Left ventricle myocardium inferior (tissue), 1 donor: ENCODE measurements at regions not wholly inside any gene's neighbourhood (a gene's known extent, or its start where the extent isn't known, plus 50 kb on each side); places are given as distances from the start of the nearest gene placed in this dataset.

Source experiments
- DNase-seq: peaks from one replicate; pipeline ENCODE4 v3.0.0-alpha.2; 2020
- H3K27ac ChIP-seq: fragments of 200-600 bp; replicated peaks from 2 replicates; pipeline ENCODE4 v1.8.0; 2021
- H3K27me3 ChIP-seq: fragments of 200-600 bp; 2 replicates; pipeline ENCODE4 v1.8.0; 2021; ENCODE audit warnings: low read depth
- H3K36me3 ChIP-seq: fragments of 200-600 bp; 2 replicates; pipeline ENCODE4 v1.8.0; 2021
- H3K4me1 ChIP-seq: fragments of 200-600 bp; 2 replicates; pipeline ENCODE4 v1.8.0; 2021
- H3K4me3 ChIP-seq: fragments of 200-600 bp; 2 replicates; pipeline ENCODE4 v1.8.0; 2021; ENCODE audit warnings: mild to moderate bottlenecking, moderate library complexity
- H3K9me3 ChIP-seq: fragments of 200-600 bp; replicated peaks from 2 replicates; pipeline ENCODE4 v1.8.0; 2021
- intact Hi-C: fragments of 100-400 bp; cut with micrococcal nuclease; formaldehyde crosslinking; loops from one replicate; pipeline ENCODE4 v1.11.0; 2022
- TF ChIP-seq, protein P1 (sequence below): fragments of 200-600 bp; IDR thresholded peaks from 2 replicates; pipeline ENCODE4 v1.8.0; 2021; ENCODE audit warnings: antibody characterized with exemption, mild to moderate bottlenecking, borderline replicate concordance
- donor health status: DM: no; HTN: yes; CAD: no; lungs with severe emphysema.

- no peak overlapping the region for H3K27ac ChIP-seq
- H3K9me3 ChIP-seq, result no peaks in the 10 kb centered on the region
- H3K36me3 ChIP-seq, result no peaks in the 10 kb centered on the region
- DNase-seq, result no peak
- H3K4me3 ChIP-seq, result no peak overlapping the region
- TF ChIP-seq, protein P1, sequence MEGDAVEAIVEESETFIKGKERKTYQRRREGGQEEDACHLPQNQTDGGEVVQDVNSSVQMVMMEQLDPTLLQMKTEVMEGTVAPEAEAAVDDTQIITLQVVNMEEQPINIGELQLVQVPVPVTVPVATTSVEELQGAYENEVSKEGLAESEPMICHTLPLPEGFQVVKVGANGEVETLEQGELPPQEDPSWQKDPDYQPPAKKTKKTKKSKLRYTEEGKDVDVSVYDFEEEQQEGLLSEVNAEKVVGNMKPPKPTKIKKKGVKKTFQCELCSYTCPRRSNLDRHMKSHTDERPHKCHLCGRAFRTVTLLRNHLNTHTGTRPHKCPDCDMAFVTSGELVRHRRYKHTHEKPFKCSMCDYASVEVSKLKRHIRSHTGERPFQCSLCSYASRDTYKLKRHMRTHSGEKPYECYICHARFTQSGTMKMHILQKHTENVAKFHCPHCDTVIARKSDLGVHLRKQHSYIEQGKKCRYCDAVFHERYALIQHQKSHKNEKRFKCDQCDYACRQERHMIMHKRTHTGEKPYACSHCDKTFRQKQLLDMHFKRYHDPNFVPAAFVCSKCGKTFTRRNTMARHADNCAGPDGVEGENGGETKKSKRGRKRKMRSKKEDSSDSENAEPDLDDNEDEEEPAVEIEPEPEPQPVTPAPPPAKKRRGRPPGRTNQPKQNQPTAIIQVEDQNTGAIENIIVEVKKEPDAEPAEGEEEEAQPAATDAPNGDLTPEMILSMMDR, result no peak
- H3K27me3 ChIP-seq, result peaks cover 11% of the 10 kb centered on the region
- intact Hi-C loops, result no loop called here
- H3K4me1 ChIP-seq, result peaks cover 4% of the 10 kb centered on the region
These were observed 283.0 kb upstream of the PLXNA2 start for GRCh38 chr1:208527156-208527555.

DNA sequence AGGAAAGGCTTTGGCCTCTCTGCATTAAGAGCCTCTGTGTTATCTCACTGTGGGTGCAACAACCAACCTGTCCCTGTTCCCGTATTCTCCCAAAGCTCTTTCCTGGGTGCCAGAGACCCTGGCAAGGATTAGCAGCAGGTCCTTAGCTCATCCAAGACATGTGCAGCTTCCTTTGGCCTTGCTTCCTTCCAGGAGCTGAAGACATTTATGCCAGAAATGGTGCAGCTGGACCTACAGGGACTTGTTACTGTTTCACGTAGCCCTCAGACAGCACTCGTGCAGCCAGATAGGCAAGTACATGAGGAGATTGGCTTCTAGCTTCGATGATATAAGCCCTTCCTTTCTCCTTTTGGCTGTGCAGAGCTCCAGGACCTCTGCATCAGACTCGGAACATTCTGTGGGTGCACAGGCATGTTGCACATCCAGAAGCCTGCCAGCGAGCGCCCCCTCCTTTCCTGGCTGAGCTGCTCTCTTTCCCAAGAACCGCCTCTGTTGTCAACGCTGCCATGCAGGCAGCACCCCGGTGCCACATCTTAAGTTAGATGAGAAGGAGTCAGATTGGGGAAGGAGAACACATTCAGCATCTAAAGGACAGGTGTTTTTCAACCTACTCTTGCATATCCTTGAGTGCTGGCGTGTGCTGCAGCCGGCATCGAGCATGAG, 284.5 kb upstream of the PLXNA2 start:
- H3K9me3 ChIP-seq, result no peaks in the 10 kb centered on the region
- intact Hi-C loops, result no loop called here
- H3K36me3 ChIP-seq, result no peaks in the 10 kb centered on the region
- no peak overlapping the region for H3K4me3 ChIP-seq
- DNase-seq, result no peak
- H3K27me3 ChIP-seq, result peaks cover 11% of the 10 kb centered on the region
- TF ChIP-seq, protein P1, result no peak
- H3K4me1 ChIP-seq, result peaks cover 4% of the 10 kb centered on the region
- H3K27ac ChIP-seq, result no peak overlapping the region

DNA sequence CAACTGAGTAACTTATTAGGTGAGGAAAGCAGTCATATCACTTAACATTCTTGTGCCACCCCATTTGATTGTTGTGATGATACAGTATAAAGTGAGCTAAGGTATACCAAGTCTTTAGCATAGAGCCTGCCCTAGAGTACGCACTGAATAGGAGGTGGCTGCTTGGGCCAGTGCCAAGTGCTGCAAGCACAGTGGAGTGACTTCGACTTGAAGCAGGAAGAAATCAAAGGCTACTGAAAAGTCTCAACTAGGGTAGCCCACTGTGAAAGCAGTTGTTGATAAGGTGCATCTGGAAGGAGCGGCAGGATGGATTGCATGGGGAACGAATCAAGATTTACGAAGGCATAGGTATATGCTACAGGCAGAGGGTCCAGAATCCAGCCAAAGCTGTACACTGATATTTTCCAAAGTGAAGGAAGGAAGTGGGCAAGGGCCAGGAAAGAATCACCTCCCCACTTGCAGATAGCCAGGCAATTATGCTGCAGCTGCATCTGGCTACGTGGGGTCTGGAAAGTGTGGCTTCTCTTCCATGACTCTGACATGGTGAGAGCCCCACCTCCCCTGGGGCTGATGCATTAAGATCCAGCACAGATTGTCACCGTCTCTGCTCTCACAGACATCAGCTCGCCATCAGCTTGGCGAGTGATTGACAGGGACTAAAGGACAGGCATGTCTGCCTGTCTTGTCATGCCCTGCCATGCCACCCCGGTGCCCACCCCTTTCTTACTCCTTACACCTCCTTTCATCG, 287.0 kb upstream of the PLXNA2 start:
- no peak for DNase-seq
- H3K27ac ChIP-seq, result no peak overlapping the region
- H3K36me3 ChIP-seq, result no peaks in the 10 kb centered on the region
- intact Hi-C loops, result no loop called here
- peaks cover 11% of the 10 kb centered on the region for H3K27me3 ChIP-seq
- H3K4me3 ChIP-seq, result no peak overlapping the region
- no peaks in the 10 kb centered on the region for H3K9me3 ChIP-seq
- TF ChIP-seq, protein P1, result no peak
- peaks cover 13% of the 10 kb centered on the region for H3K4me1 ChIP-seq

GRCh38 chr1:208533746-208534598, 289.8 kb upstream of the PLXNA2 start:
- no peaks in the 10 kb centered on the region for H3K36me3 ChIP-seq
- H3K27me3 ChIP-seq, result peaks cover 11% of the 10 kb centered on the region
- no peaks in the 10 kb centered on the region for H3K9me3 ChIP-seq
- TF ChIP-seq, protein P1, result no peak
- no peak overlapping the region for H3K27ac ChIP-seq
- no peak for DNase-seq
- intact Hi-C loops, result no loop called here
- no peak overlapping the region for H3K4me3 ChIP-seq
- peaks cover 12% of the 10 kb centered on the region for H3K4me1 ChIP-seq

GRCh38 chr1:208534599-208534897, 290.4 kb upstream of the PLXNA2 start:
- no peak overlapping the region for H3K27ac ChIP-seq
- H3K9me3 ChIP-seq, result no peaks in the 10 kb centered on the region
- peaks cover 13% of the 10 kb centered on the region for H3K4me1 ChIP-seq
- no peak for DNase-seq
- H3K4me3 ChIP-seq, result no peak overlapping the region
- no peaks in the 10 kb centered on the region for H3K36me3 ChIP-seq
- intact Hi-C loops, result no loop called here
- H3K27me3 ChIP-seq, result peaks cover 9% of the 10 kb centered on the region
- TF ChIP-seq, protein P1, result no peak
